Effector CD8-positive, alpha-beta T cell (primary cell): ENCODE measurements at regions not wholly inside any gene's neighbourhood (a gene's known extent, or its start where the extent isn't known, plus 50 kb on each side); places are given as distances from the start of the nearest gene placed in this dataset.
"Not testable (repeated sequence)": the region's sequence is repeated elsewhere in the genome, so short reads cannot be mapped to it uniquely, and the experiment has no call there.

Source experiments
- DNase-seq: peaks from one replicate; lab custom pipeline; 2025; lab: John Stamatoyannopoulos, UW

DNA sequence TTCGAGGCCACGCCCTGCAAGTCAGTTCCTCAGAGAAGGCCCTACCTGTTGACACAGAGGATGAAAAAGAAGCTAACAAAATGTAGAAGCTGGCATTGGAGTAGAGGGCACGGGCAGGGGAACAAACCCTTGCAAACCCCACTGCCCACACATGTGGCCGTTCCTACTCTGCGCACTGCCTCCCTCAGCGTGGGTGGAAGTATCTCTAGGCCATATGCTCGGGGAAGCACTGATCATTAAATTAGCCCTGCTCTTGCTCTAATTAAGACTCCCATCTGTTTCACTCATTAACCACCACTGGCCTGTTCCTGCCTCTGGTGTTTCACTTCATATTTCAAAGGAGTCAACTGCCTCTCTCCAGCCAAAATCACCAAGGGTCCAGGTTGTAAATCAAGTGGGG lies 201.2 kb upstream of the SFSWAP start:
- no peak for DNase-seq

DNA sequence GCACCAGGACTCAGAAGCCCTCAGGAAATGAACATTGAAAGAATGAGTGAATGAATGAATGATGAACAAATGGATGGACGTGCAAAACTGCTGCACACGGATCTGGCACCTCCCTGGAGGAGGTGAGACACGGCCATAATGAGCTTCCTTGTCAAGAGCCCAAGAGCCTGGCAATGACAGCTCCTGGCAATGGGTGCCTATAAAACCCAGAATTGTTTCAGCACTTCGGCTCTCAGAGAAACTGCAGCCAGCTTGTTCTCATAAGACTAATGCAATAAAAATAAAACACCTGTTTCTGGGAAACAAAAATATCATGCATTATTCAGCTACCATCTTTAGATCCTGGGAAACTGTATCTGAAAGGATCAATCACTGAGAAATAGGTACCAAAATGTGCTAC lies 200.5 kb upstream of the SFSWAP start:
- DNase-seq, result no peak

DNA sequence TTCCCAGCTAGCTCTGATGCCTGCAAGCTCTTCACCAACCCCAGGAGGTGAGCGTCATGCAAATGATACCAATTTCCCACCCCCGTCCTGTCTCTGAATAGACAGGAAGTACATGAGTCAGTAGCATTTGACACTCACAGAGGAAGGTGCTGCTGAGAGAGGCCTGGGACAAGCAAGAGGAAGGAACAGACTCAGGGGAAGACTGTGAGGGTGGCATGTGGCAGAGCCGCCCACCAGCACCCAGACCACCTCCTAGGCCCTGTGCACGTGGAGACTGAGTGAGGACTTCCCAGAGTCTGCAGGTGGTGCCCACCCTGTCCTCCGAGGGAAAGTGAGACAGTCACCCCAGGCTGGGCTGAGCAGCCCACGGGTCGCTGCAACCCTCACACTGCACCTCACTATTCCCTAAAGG lies 199.5 kb upstream of the SFSWAP start:
- DNase-seq, result no peak

DNA sequence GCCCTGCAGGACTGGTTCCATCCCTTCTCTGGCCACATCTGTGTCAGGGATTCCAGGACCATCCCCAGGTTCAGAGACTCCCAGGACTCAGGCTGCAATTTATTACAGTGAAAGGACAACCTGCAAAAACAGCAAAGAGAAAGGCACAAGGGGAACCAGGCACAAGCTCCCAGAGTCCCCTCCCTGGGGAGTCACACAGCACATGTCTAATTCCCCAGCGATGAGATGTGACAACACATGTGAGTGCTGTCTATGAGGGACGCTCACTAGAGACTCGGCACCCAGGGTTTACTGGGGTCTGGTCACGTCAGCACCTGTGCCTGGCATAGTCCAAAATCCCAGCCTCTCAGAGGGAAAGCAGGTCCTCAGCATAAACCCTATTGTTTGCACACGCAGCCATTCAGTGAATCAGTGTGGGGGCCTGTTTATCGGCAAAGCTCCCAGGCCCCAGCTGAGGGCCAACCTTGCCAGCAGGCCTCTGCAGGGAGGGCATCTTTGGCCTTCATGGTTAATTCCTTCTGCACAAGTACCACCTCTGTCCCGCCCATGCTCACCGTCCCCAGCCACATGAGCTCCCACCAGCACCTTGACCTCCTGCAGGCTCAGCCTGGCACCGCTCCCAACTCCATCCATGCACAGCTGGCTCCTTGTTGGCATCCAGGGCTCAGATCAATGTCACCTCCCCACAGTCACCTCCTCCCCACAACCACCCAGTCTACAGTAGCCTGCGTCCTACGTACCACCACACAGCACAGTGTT lies 198.9 kb upstream of the SFSWAP start:
- DNase-seq, result no peak

DNA sequence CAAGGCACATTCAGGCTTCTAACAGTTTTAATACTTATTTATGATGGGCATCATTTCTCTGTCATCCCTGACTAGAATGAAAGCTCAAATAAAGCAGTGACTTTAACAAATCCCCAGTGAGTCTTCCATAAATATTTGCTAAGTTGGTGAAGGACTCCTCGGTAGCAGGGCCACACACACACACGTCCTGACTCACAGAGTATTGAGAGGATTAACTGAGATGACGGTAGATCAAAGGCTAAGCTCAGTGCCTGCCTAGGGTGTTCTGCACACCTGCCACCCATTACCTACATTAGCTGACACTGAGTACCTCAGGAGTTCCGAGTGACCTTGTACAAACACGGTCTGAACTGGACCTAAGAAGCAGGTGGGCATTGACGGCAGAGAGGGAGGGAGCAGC lies 197.3 kb upstream of the SFSWAP start:
- no peak for DNase-seq

DNA sequence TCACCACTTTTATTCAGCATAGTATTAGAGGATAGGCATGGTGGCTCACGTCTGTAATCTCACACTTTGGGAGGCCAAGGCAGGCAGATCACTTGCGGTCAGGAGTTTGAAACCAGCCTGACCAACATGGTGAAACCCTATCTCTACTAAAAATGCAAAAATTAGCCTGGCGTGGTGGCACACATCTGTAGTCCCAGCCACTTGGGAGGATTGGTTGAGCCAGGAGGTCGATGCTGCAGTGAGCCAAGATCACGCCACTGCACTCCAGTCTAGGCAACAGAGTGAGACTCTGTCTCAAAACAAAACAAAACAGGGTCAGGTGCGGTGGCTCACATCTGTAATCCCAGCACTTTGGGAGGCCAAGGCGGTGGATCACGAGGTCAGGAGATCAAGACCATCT lies 190.3 kb upstream of the SFSWAP start:
- not testable (repeated sequence) for DNase-seq

DNA sequence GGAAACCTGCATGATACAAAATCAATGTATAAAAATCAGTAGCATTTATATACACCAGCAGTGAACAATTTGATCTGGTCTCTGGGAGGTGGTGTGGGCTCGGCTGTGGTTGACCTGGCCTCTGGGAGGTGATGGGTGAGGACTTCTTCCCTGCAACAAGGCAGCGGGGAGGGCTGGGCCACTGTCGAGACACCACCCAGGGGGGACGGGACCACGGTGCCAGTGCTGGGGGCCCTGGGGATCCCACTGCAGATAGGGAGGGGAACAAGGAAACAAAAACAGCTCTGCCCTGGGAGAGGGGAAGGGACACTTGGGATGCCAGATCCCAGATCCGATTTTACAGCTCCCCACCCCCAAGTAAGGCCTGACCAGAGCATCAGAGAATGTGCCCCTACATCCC lies 189.6 kb upstream of the SFSWAP start:
- DNase-seq, result no peak

DNA sequence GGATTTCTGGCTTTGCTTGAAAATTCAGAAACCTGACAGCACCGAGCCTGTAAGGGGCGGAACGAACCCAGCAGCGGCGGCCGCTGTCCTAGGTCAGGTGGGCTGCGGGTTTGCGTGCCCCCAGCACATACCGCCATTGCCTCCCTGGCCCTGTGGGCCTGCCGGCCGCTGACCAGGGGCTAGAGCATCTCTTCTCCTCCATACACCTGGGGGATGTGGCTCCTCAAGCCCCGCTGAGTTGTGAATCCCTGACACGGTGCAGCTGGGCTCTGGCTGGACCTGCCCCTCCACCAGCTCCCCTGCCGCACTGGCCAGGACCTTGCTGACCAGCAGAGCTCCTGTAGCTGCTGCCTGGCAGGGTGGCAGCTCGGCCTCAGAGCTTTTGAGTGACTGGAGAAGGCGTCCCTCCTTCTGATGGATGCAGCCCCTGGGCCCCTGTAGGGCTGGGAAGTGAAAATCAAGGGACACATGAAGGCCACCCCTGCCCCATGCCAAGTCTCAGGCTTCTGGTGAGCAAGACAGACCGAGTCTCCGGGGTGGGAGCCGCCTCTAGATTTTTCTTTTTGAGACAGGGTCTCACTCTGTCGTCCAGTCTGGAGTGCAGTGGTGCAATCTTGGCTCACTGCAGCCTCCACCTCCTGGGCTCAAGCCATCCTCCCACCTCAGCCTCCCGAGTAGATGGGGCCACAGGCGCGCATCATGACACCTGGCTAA lies 184.9 kb upstream of the SFSWAP start:
- DNase-seq, result no peak

DNA sequence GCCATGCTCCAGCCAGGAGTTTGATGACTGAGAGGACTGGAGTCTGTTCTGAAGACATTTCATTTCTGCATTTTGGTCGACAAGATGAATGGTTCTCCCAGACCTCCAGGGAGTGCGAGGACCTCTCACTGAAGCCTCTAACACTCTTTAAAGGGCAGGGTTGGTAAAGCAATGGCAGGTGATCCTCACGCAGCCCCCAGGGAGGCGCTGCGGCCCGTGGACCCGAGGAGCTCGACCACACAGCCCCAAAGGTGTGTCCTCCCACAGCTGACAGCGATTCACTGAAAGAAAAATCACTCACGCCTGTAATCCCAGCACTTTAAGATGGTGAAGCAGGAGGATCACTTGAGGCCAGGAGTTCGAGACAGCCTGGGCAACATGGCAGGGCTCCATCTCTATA lies 183.8 kb upstream of the SFSWAP start:
- no peak for DNase-seq

DNA sequence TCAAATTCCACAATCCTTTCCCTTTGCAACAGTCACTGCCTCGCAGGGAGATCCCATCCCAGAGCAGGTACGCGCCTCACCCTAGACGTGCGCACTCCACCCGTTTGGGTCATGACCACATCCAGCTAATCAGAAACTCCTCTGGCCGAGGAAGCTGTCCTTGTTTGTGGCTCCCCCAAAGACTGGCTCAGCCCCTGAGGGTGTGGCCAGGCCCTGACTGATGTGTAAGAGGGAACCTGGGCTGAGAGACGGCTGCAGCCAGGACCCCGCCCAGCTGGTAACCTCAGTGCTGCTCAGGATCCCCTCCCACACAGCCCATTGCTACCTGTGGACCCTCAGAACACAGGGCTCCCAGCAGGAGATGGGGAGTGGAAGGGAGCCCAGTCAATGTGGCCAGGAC lies 183.2 kb upstream of the SFSWAP start:
- DNase-seq, result no peak

DNA sequence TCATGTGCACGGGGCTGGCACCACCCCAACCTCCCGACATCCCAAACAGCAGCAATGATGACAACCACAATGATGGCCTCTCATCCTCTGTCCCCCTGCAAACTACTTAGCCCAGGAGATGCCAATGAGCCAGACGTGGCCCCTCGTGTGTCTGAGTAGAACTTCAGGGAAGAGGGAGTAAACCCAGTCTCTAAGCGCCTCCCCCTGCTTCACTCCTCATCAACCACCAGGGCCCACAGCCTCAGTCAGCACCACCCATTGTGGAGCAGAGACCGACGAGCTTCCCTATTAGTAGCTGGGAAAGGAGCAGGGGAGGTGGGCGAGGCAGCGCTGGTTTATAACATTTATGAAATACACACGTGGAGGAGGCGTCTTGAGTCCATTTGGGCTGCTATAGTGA lies 182.7 kb upstream of the SFSWAP start:
- no peak for DNase-seq

DNA sequence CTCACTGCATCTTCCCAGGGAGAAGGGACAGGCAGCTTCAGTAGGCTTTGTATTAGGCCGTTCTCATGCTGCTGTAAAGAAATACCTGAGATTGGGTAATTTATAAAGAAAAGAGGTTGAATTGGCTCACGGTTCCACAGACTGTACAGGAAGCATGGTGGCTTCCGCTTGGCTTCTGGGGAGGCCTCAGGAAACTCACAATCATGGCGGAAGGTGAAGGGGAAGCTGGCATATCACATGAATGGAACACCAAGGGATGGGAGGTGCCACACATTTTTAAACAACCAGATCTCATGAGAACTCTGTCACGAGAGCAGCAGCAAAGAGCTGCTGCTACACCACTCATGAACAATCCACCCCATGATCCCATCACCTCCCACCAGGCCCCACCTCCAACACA lies 182.2 kb upstream of the SFSWAP start:
- DNase-seq, result no peak

DNA sequence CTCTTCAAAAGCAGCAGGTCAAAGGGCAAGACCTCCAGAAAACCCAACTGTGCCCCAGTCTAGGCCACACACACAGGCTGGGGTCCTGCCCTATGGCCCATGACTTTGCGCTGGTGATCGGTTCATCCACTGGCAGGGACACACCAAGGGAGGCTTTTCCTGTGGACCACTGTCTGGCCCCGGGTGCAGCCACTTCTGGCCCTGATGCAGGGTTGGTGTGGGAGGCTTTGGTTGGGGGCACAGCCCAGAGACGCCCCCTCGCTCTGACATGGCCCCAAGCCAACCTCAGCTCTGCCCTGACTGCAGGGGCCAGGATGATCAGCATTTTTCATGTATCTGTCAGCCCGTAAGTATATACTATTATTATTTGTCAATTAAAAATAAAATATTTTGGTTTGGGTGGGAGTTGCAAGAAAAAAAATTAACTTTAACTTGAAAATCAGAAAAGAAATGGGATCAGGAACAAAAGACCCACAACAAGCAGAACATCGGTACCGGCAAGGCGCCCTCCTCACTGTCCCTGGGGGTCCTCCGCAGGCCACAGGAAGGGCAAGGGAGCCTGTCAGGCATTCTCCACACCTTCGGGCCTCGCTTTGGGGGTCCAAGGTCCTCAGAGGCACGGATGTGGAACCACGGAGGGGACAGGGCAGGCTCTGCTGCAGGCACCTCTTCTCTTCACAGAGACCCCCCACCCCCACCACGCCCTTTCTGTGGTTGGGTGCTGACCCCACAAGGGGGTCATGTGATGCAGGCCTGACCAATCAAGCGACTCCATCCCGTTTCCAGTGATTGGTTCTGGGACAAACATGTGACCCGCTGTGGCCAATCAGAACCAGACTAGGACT lies 181.5 kb upstream of the SFSWAP start:
- no peak for DNase-seq

DNA sequence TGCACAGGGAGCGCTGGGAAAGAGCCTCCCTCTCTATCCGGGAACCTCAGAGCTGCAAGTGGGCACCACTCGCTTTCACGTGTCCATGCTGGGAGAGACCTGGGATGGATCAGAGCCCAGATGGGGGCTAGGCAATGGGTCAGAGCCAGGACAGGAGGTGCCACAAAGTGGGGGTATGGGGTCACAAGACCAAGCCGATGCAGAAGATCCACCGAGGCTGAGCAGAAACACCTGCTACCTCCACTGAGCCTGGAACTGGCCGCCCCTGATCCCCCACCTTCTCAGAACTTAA lies 180.9 kb upstream of the SFSWAP start:
- no peak for DNase-seq

DNA sequence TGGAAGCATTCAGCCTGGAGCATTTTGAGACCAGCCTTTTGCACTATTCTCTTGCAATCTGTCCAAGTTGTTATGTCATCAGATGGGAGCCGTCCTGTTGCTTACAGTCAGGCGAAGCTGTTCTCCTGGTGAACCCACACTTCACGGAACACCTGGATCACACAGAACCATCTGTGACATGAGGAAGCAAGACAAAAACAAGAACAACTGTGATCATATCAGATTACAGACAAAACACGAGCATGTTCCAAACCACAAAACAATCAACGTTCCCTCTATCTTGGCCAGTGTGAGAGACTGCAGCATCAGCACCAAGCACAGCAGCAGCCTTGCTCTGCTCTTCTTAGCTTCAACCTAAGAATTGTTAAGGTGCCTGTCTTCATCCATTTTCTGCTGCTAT lies 180.5 kb upstream of the SFSWAP start:
- DNase-seq, result no peak

DNA sequence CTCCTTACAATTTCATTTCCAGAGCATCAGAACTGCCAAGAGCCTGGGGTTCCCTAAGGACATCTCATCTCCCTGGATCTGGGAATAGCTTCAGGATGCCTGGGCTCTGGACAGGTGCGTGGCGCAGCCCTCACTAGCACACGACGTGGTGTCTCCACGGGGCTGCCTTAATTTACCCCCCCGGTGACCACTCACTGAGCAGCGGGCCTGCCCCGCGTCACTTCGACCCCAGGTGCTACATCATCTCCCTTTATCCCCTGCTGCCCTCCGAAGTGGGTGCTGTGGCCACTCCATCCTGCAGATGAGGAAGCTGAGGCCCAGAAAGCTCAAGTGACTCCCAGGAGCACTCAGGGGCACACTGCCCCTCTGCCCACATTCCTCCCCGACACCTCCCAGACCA lies 177.8 kb upstream of the SFSWAP start:
- no peak for DNase-seq

DNA sequence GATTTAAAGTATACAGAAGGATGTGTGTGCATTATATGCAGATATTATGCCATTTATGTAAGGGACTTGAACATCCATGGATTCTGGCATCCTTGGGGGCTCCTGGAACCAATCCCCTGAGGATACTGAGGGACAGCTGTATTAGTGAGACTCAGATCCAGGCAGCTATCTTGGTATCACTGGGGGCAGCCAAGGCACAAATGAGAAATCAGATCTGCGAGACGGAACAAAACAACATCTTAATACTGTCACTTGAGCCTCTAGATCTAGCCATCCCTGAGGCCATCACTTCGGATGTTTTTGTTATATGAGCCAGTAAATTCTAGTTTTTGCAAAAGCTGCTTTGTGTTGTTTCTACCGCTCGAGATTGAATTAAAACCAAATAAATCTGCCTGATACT lies 175.1 kb upstream of the SFSWAP start:
- no peak for DNase-seq

DNA sequence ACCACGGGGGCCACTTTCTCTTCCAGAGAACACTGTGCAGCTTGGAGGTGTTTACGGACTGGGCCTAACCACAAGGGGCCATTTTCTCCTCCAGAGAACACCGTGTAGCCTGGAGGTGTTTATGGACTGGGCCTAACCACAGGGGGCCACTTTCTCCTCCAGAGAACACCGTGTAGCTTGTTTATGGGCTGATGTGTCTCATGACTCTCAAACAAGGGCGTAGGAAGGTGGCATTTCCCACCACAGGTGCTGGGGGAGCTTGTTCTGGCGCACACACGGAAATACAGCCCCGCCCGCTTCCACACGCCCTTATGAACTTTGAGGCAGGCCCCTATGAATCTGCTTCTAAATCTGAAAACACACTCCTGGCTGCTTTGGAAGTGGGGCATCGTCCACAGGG lies 174.6 kb upstream of the SFSWAP start:
- no peak for DNase-seq

DNA sequence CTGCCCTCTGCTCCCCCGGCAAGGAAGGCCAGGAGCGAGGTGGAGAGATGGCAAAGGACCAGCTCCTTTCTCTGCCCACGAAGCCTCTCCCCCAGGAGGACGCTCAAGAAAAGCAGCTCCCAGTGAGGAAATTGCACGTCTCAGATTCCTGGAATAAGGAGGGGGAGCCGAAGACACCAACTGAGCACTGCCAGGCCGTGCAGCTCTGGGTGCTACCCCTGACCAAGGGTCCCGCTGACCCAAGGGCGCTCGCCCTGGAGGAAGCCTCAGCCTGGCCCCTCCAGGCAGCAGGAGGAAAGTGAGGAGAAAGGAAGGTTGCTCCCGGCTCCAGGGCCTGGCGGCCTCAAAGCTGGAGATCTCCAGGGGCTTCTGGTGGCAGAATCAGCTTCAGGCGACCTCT lies 174.1 kb upstream of the SFSWAP start:
- DNase-seq, result no peak

DNA sequence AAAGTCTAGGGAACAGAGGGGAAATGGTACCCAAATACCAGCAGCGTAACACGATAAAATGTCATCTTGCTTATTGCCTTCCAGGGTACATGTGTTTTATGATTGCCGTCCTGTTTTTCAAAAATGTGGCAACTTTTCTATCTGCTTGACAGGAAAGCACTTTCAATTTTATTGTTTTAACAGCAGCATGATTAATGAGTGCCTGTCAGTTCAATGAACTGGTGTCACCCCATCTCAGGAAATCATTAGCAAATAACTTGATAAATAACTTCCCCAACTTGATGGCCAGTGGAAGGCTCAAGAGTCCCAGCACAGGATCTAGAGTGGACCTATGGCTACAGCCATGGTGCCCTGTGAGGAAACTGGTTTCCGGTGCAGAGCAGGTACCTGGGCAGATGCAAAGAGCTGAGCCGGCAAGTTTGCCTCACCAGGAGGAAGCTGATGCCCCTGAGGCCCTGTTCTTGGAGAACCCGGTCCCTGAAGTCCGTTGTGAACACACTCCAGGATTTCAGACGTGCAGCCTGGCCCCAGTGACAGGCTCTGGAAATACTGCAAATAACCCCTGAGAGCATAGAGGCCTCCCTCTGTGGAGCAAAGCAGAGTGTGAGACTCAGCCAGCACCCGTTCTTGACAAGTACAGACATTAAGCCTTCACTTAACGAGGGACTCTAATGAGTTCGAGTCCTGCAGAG lies 173.5 kb upstream of the SFSWAP start:
- DNase-seq, result no peak

DNA sequence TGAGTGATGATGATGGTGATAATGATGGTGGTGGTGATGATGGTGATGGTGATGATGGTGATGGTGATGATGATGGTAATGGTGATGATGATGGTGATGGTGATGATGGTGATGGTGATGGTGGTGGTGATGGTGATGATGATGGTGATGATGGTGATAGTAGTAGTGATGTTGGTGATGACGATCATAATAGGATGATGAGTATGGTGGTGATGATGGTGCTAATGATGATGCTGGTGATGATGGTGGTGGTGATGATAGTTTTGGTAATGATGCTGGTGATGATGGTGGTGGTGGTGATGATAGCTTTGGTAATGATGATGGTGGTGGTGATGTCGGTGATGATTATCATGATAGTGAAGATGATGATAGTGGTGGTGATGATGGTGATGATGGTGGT lies 171.5 kb upstream of the SFSWAP start:
- no peak for DNase-seq

DNA sequence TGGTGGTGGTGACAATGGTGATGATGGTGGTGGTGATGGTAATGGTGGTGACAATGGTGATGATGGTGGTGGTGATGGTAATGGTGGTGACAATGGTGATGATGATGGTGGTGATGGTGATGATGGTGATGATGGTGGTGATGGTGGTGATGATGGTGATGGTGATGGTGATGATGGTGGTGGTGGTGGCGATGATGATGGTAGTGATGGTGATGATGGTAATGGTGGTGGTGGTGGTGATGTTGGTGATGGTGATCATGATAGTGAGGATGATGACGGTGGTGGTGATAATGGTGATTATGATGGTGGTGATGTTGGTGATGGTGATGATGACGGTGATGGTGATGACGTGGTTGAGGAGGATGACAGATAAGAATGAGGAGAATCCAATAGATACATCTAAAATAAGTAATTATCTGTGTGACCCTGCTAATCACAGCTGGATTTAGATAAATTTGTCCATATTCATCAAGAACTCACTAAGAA lies 170.7 kb upstream of the SFSWAP start:
- DNase-seq, result no peak
